ENCODE measurements at regions not wholly inside any gene's neighbourhood (a gene's known extent, or its start where the extent isn't known, plus 50 kb on each side); places are given as distances from the start of the nearest gene placed in this dataset.
A peak's percentile ranks its signal among the peaks of the same experiment; 100 is the strongest.

DNA sequence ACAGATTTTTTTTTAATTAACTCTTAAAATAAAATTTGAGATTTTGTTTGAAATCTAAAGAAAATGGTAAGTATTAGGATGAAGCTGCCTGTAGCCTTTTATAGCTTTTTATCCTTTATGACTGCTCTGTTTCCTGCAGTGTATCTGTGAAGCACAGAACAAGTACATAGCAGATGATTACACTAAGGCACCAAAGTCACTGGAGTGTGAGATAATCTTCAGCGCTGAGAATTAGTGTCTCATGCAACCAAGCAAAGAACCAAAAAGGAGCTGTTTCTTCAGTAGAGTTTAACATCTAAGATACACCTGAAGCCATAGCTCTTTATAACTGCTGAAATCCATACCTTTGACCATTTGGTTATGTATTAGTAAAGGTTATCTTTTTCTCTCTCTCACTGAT is 1989.8 kb upstream of the PCDH10 start:
- H3K9me3 ChIP-seq (ENCODE audit: control insufficient read depth in 2 of 2, insufficient read depth in 1 of 2, low read length in 1 of 2): no peaks in the 10 kb centered on the region
- no peak overlapping the region for H3K27ac ChIP-seq (ENCODE audit: low read depth in 1 of 2, low read length in 1 of 2)
- DNase-seq (ENCODE audit: low read depth in 6 of 9, low spot score in 9 of 9): no peak
- no peaks in the 10 kb centered on the region for H3K27me3 ChIP-seq (ENCODE audit: control insufficient read depth in 2 of 2, insufficient read depth in 1 of 2, low read length in 1 of 2)
- H3K4me3 ChIP-seq (ENCODE audit: low read length in 2 of 2): no peak overlapping the region
- H3K36me3 ChIP-seq (ENCODE audit: control insufficient read depth in 2 of 2, insufficient read depth in 2 of 2, low read length in 1 of 2): no peaks in the 10 kb centered on the region
- no peaks in the 10 kb centered on the region for H3K4me1 ChIP-seq (ENCODE audit: control insufficient read depth in 2 of 2, insufficient read depth in 2 of 2, low read length in 2 of 2)
- WGBS: 89% methylated on average over 1 of the region's 1 CpG

DNA sequence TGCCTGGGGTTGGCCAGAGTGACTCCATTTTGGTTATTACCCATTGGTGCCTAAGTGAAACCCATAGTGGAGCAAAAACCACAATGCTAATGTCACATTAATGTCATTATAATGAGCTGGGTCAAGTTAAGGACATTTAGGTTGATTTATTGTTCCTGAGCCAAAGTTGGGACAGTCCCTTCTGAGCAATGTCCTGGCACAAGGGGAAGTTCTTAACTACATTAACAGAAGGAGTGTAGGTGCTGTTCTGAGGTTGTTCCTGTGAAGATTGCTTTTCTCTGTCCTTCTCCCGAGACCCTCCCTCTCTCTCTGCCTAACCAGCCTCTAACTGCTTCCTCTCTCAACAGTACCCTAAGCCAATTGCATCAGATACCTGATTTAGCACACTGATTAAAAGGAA is 1956.8 kb upstream of the PCDH10 start:
- Histone ChIP-seq H3K4me1 (ENCODE audit: control insufficient read depth in 2 of 2, insufficient read depth in 2 of 2, low read length in 2 of 2) (no peaks in the 10 kb centered on the region), H3K36me3 (ENCODE audit: control insufficient read depth in 2 of 2, insufficient read depth in 2 of 2, low read length in 1 of 2) (no peaks in the 10 kb centered on the region), H3K27ac (ENCODE audit: low read depth in 1 of 2, low read length in 1 of 2) (no peak overlapping the region), H3K9me3 (ENCODE audit: control insufficient read depth in 2 of 2, insufficient read depth in 1 of 2, low read length in 1 of 2) (peaks cover 0 to 6% of the 10 kb centered on the region in 2 donors), H3K4me3 (ENCODE audit: low read length in 2 of 2) (no peak overlapping the region), H3K27me3 (ENCODE audit: control insufficient read depth in 2 of 2, insufficient read depth in 1 of 2, low read length in 1 of 2) (no peaks in the 10 kb centered on the region)
- DNase-seq (ENCODE audit: low read depth in 6 of 9, low spot score in 9 of 9): no peak
- WGBS: 86% methylated on average over 1 of the region's 1 CpG

DNA sequence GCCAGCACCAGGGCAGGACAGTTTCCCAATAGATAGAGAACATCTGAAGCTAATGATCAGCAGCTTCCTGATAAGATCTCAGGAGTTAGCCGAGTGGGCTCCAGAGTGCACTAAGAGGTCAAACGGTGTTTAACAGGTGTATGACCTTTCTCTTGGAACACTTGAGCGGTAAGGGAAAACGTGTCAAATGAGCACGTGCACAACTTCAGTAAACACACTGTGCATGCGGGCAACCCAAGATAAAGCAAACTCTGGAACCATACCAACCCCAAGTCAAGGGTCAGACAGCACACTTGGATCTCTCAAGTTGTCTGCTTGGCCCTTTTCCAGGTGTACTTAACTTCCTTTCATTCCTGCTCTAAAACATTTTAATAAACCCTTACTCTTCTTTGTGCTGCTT is 1941.5 kb upstream of the PCDH10 start:
- H3K9me3 ChIP-seq (ENCODE audit: control insufficient read depth in 2 of 2, insufficient read depth in 1 of 2, low read length in 1 of 2): peaks cover 0 to 4% of the 10 kb centered on the region in 2 donors
- no peak overlapping the region for H3K27ac ChIP-seq (ENCODE audit: low read depth in 1 of 2, low read length in 1 of 2)
- H3K27me3 ChIP-seq (ENCODE audit: control insufficient read depth in 2 of 2, insufficient read depth in 1 of 2, low read length in 1 of 2): no peaks in the 10 kb centered on the region
- WGBS: 96% methylated on average over 6 of the region's 6 CpGs
- no peaks in the 10 kb centered on the region for H3K4me1 ChIP-seq (ENCODE audit: control insufficient read depth in 2 of 2, insufficient read depth in 2 of 2, low read length in 2 of 2)
- no peaks in the 10 kb centered on the region for H3K36me3 ChIP-seq (ENCODE audit: control insufficient read depth in 2 of 2, insufficient read depth in 2 of 2, low read length in 1 of 2)
- H3K4me3 ChIP-seq (ENCODE audit: low read length in 2 of 2): no peak overlapping the region
- no peak for DNase-seq (ENCODE audit: low read depth in 6 of 9, low spot score in 9 of 9)

DNA sequence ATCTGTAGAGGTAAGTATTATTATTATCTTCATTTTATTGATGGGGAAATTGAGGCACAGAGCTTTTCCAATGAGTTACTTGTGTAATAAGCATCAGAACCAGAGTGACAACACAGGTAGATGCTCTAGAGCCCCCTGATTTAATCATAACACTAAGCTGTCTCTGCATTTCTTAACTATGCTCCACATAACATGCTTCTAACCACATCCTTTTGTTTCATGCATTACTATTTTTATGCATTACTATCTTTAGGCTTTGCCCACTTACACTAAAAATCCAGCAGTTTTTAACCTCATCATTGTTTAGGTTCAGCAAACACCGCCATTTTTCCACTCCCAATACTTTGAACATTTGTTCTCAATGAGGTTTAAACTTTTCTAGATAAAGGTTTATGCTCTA is 1900.8 kb upstream of the PCDH10 start:
- 39% methylated on average over 1 of the region's 1 CpG for WGBS
- H3K4me3 ChIP-seq (ENCODE audit: low read length in 2 of 2): no peak overlapping the region
- peak in 2 of 9 donors; percentile 11 to 37 for DNase-seq (ENCODE audit: low read depth in 6 of 9, low spot score in 9 of 9)
- no peaks in the 10 kb centered on the region for H3K4me1 ChIP-seq (ENCODE audit: control insufficient read depth in 2 of 2, insufficient read depth in 2 of 2, low read length in 2 of 2)
- H3K36me3 ChIP-seq (ENCODE audit: control insufficient read depth in 2 of 2, insufficient read depth in 2 of 2, low read length in 1 of 2): no peaks in the 10 kb centered on the region
- H3K27me3 ChIP-seq (ENCODE audit: control insufficient read depth in 2 of 2, insufficient read depth in 1 of 2, low read length in 1 of 2): no peaks in the 10 kb centered on the region
- H3K27ac ChIP-seq (ENCODE audit: low read depth in 1 of 2, low read length in 1 of 2): no peak overlapping the region
- H3K9me3 ChIP-seq (ENCODE audit: control insufficient read depth in 2 of 2, insufficient read depth in 1 of 2, low read length in 1 of 2): no peaks in the 10 kb centered on the region

DNA sequence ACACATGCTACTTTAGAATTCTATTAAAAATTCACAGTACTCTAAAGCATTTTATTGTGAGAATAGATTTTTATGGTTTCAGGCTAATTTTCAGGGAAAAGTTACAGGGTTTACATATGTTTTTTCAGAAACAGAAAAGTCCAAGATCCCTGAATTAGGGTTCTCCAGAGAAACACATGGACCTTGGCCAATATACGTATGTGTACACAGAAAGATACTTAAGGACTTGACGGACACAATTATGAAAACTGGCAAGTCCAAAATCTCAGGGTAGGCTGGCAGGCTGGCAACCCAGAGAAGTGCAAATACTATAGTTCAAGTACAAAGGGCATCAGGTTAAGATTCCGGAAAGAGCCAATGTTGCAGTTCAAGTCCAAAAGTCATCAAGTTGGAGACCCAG is 1897.8 kb upstream of the PCDH10 start:
- Histone ChIP-seq H3K9me3 (ENCODE audit: control insufficient read depth in 2 of 2, insufficient read depth in 1 of 2, low read length in 1 of 2) (no peaks in the 10 kb centered on the region), H3K4me3 (ENCODE audit: low read length in 2 of 2) (no peak overlapping the region), H3K36me3 (ENCODE audit: control insufficient read depth in 2 of 2, insufficient read depth in 2 of 2, low read length in 1 of 2) (no peaks in the 10 kb centered on the region), H3K27ac (ENCODE audit: low read depth in 1 of 2, low read length in 1 of 2) (no peak overlapping the region), H3K4me1 (ENCODE audit: control insufficient read depth in 2 of 2, insufficient read depth in 2 of 2, low read length in 2 of 2) (no peaks in the 10 kb centered on the region), H3K27me3 (ENCODE audit: control insufficient read depth in 2 of 2, insufficient read depth in 1 of 2, low read length in 1 of 2) (no peaks in the 10 kb centered on the region)
- DNase-seq (ENCODE audit: low read depth in 6 of 9, low spot score in 9 of 9): no peak
- 96% methylated on average over 3 of the region's 3 CpGs for WGBS

DNA sequence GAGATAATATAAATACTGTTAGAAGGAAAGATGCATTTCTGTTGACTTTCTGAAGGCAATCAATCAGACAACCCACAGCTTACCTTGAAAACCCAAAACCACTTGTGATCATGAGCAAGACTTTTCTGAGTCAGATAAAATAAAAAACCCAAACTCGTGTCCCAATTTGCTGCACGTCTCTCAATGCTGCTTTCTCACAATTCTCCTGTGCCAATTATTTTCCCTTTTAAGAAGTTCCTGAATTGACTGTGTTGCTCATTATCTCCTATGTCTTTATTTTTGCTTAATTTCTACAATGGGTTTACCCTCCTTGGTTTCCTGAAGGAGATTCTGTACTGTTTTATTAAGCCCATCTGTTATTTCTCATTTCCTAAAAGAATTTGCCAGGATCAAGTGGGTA is 1891.9 kb upstream of the PCDH10 start:
- no peaks in the 10 kb centered on the region for H3K4me1 ChIP-seq (ENCODE audit: control insufficient read depth in 2 of 2, insufficient read depth in 2 of 2, low read length in 2 of 2)
- DNase-seq (ENCODE audit: low read depth in 6 of 9, low spot score in 9 of 9): no peak
- no peaks in the 10 kb centered on the region for H3K9me3 ChIP-seq (ENCODE audit: control insufficient read depth in 2 of 2, insufficient read depth in 1 of 2, low read length in 1 of 2)
- H3K36me3 ChIP-seq (ENCODE audit: control insufficient read depth in 2 of 2, insufficient read depth in 2 of 2, low read length in 1 of 2): no peaks in the 10 kb centered on the region
- 99% methylated on average over 2 of the region's 2 CpGs for WGBS
- no peaks in the 10 kb centered on the region for H3K27me3 ChIP-seq (ENCODE audit: control insufficient read depth in 2 of 2, insufficient read depth in 1 of 2, low read length in 1 of 2)
- H3K4me3 ChIP-seq (ENCODE audit: low read length in 2 of 2): no peak overlapping the region
- H3K27ac ChIP-seq (ENCODE audit: low read depth in 1 of 2, low read length in 1 of 2): no peak overlapping the region

DNA sequence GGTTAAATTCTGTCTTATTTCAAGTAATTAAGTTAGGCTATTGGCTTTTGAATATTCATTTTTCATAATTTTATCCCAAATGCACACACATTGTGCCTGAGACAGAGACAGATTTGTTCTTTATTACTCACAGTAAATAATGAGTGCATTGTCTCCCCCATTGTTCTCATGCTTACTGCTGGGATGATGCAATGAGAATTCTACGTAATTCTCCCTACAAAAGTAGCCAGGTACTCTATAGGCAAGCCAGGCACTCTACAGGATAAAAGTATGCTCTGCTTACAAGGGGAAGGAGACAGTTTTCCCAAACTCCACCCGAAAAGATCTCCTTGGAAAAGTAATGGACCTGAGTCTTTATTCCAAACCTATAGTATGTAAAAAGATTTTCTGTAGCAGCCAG is 1890.7 kb upstream of the PCDH10 start:
- Histone ChIP-seq H3K9me3 (ENCODE audit: control insufficient read depth in 2 of 2, insufficient read depth in 1 of 2, low read length in 1 of 2) (no peaks in the 10 kb centered on the region), H3K36me3 (ENCODE audit: control insufficient read depth in 2 of 2, insufficient read depth in 2 of 2, low read length in 1 of 2) (no peaks in the 10 kb centered on the region), H3K4me3 (ENCODE audit: low read length in 2 of 2) (no peak overlapping the region), H3K27me3 (ENCODE audit: control insufficient read depth in 2 of 2, insufficient read depth in 1 of 2, low read length in 1 of 2) (no peaks in the 10 kb centered on the region), H3K27ac (ENCODE audit: low read depth in 1 of 2, low read length in 1 of 2) (no peak overlapping the region), H3K4me1 (ENCODE audit: control insufficient read depth in 2 of 2, insufficient read depth in 2 of 2, low read length in 2 of 2) (no peaks in the 10 kb centered on the region)
- no peak for DNase-seq (ENCODE audit: low read depth in 6 of 9, low spot score in 9 of 9)
- WGBS: 91% methylated on average over 2 of the region's 2 CpGs

DNA sequence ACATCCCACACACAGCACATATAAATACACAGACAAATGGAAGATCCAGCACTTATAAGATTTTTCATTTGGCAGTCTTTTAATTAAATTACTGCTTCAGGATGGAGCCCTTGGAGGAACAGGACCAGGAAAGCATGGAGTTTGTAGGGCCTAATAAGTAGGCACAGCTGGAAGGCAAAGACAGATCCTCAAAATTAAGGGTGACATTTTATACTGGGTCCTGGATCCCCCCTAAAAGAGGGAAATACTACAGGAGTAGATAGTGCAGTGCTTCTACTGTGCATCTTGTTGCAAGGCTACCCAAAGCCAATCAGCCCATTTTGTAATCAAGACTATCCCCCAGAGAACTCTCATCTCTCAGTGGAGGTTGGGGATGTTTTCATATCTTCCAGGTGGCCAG is 1860.7 kb upstream of the PCDH10 start:
- no peak overlapping the region for H3K27ac ChIP-seq (ENCODE audit: low read depth in 1 of 2, low read length in 1 of 2)
- H3K36me3 ChIP-seq (ENCODE audit: control insufficient read depth in 2 of 2, insufficient read depth in 2 of 2, low read length in 1 of 2): no peaks in the 10 kb centered on the region
- H3K4me3 ChIP-seq (ENCODE audit: low read length in 2 of 2): no peak overlapping the region
- no peaks in the 10 kb centered on the region for H3K27me3 ChIP-seq (ENCODE audit: control insufficient read depth in 2 of 2, insufficient read depth in 1 of 2, low read length in 1 of 2)
- peaks cover 0 to 3% of the 10 kb centered on the region in 2 donors for H3K9me3 ChIP-seq (ENCODE audit: control insufficient read depth in 2 of 2, insufficient read depth in 1 of 2, low read length in 1 of 2)
- no peak for DNase-seq (ENCODE audit: low read depth in 6 of 9, low spot score in 9 of 9)
- no peaks in the 10 kb centered on the region for H3K4me1 ChIP-seq (ENCODE audit: control insufficient read depth in 2 of 2, insufficient read depth in 2 of 2, low read length in 2 of 2)

DNA sequence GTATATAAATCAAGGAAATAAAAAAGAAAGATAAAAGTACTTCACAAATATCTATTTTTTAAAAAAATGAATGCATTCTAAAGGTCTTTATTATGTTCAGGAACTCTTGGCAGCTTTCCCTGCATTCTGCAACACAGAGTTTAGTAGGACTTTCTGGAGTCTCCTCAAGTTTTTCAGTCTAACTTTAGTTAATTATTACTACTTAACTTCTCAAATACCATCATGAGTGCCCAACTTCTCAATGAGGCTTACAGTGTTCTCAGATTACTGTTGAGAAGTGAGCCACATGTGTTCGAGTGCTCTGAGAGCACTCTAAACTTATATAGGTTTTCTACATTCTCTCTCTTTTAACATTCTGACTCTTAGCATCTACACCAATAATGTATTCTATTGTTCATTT is 1852.9 kb upstream of the PCDH10 start:
- no peaks in the 10 kb centered on the region for H3K27me3 ChIP-seq (ENCODE audit: control insufficient read depth in 2 of 2, insufficient read depth in 1 of 2, low read length in 1 of 2)
- DNase-seq (ENCODE audit: low read depth in 6 of 9, low spot score in 9 of 9): no peak
- H3K4me3 ChIP-seq (ENCODE audit: low read length in 2 of 2): no peak overlapping the region
- H3K27ac ChIP-seq (ENCODE audit: low read depth in 1 of 2, low read length in 1 of 2): no peak overlapping the region
- 97% methylated on average over 1 of the region's 1 CpG for WGBS
- H3K36me3 ChIP-seq (ENCODE audit: control insufficient read depth in 2 of 2, insufficient read depth in 2 of 2, low read length in 1 of 2): no peaks in the 10 kb centered on the region
- H3K9me3 ChIP-seq (ENCODE audit: control insufficient read depth in 2 of 2, insufficient read depth in 1 of 2, low read length in 1 of 2): peaks cover 0 to 3% of the 10 kb centered on the region in 2 donors
- no peaks in the 10 kb centered on the region for H3K4me1 ChIP-seq (ENCODE audit: control insufficient read depth in 2 of 2, insufficient read depth in 2 of 2, low read length in 2 of 2)

DNA sequence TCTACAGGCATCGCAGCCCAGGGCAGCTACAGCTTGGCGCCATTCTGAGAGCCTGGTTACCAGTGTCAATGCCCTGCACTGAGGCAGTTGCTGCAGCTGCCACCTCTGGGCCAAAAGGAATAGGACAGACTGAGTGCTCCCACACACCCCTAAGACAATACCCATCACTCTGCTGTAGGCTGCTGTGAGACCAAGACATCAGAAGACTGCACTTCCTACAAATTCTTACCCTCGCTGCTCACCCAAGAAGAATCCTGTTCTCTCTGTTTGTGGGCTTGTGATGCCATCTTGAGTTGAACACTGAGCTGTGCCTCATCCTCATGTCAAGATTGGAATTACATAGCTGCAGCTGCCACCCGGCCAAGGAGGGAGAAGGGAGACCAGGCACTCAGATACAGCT is 1847.0 kb upstream of the PCDH10 start:
- Histone ChIP-seq H3K27ac (ENCODE audit: low read depth in 1 of 2, low read length in 1 of 2) (no peak overlapping the region), H3K4me1 (ENCODE audit: control insufficient read depth in 2 of 2, insufficient read depth in 2 of 2, low read length in 2 of 2) (no peaks in the 10 kb centered on the region), H3K36me3 (ENCODE audit: control insufficient read depth in 2 of 2, insufficient read depth in 2 of 2, low read length in 1 of 2) (no peaks in the 10 kb centered on the region), H3K4me3 (ENCODE audit: low read length in 2 of 2) (no peak overlapping the region), H3K9me3 (ENCODE audit: control insufficient read depth in 2 of 2, insufficient read depth in 1 of 2, low read length in 1 of 2) (peaks cover 0 to 4% of the 10 kb centered on the region in 2 donors), H3K27me3 (ENCODE audit: control insufficient read depth in 2 of 2, insufficient read depth in 1 of 2, low read length in 1 of 2) (no peaks in the 10 kb centered on the region)
- WGBS: 91% methylated on average over 4 of the region's 4 CpGs
- DNase-seq (ENCODE audit: low read depth in 6 of 9, low spot score in 9 of 9): peak in 1 of 9 donors; percentile 7
